ENCODE measurements at regions not wholly inside any gene's neighbourhood (a gene's known extent, or its start where the extent isn't known, plus 50 kb on each side); places are given as distances from the start of the nearest gene placed in this dataset.

GRCh38 chr11:134468796-134469195 is 56.8 kb upstream of the B3GAT1 start:
- no peak for DNase-seq

- no peak for DNase-seq
Measured at GRCh38 chr11:134468081-134468668, 56.1 kb upstream of the B3GAT1 start.

GRCh38 chr11:134466610-134467567 is 54.8 kb upstream of the B3GAT1 start:
- no peak for DNase-seq

GRCh38 chr11:134466156-134466555 is 54.1 kb upstream of the B3GAT1 start:
- no peak for DNase-seq

- DNase-seq = no peak
Measured at GRCh38 chr11:134464981-134465730, 53.1 kb upstream of the B3GAT1 start.

- no peak for DNase-seq
Measured at GRCh38 chr11:134464196-134464595, 52.2 kb upstream of the B3GAT1 start.

GRCh38 chr11:134463716-134464115 is 51.7 kb upstream of the B3GAT1 start:
- no peak for DNase-seq

Measured in suppressor macrophage (primary cell).